ENCODE measurements at regions not wholly inside any gene's neighbourhood (a gene's known extent, or its start where the extent isn't known, plus 50 kb on each side); places are given as distances from the start of the nearest gene placed in this dataset.

DNA sequence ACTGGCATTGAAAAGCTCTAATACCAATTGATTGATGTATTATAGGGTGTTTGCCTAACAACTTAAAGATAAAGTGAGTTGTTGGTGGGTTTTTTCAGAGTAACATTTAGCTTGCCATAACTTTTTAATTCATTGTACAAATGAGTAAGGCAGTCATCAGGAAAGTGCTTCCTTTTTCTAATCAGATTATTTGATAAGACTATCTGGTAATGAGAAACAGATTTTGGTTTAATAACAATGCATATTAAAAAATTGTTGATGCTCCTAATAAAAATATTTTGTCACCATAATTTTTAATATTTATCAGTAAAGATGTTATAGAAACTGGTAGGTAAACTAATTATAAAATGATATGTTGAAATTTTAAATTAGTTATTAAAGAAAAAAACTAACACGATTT lies 51.3 kb downstream of the BLTP1 start:
- TF ChIP-seq CTCF (IDR thresholded peaks at IDR 0.05; ENCODE audit: low read depth, low read length) = no peak
- no peak overlapping the region for H3K4me3 ChIP-seq (ENCODE audit: low read depth, low read length)
- in situ Hi-C loops (cut with HindIII; ENCODE audit: low sequenced_read_pairs) = no loop called here
- DNase-seq (ENCODE audit: low read depth, low spot score) = no peak

DNA sequence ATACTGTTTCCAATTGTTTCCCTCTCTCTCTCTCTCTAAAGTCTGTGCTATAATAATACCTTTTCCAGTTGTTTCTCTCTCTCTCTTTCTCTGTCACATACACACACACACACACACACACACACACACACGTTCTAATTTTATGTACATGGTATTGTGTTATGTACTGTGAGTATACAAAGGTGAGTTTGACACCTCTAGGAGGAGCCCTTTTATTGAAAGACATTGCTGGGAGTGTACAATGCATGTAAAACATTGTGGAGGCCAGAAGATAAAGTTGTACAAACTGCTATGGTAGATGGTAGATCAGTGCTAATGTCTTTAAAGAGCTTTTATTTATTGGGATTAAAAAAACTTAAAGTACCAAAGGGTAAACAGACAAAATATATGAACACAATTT lies 53.6 kb downstream of the BLTP1 start:
- no peak for TF ChIP-seq CTCF (IDR thresholded peaks at IDR 0.05; ENCODE audit: low read depth, low read length)
- H3K4me3 ChIP-seq (ENCODE audit: low read depth, low read length) = no peak overlapping the region
- no peak for DNase-seq (ENCODE audit: low read depth, low spot score)
- in situ Hi-C loops (cut with HindIII; ENCODE audit: low sequenced_read_pairs) = no loop called here

GRCh38 chr4:122212880-122213279 lies 60.7 kb downstream of the BLTP1 start:
- DNase-seq (ENCODE audit: low read depth, low spot score) = no peak
- no peak for TF ChIP-seq CTCF (IDR thresholded peaks at IDR 0.05; ENCODE audit: low read depth, low read length)
- H3K4me3 ChIP-seq (ENCODE audit: low read depth, low read length) = no peak overlapping the region
- in situ Hi-C loops (cut with HindIII; ENCODE audit: low sequenced_read_pairs) = no loop called here

- H3K4me3 ChIP-seq (ENCODE audit: low read depth, low read length) = no peak overlapping the region
- peak; percentile 45 for TF ChIP-seq CTCF (IDR thresholded peaks at IDR 0.05; ENCODE audit: low read depth, low read length)
- peak; percentile 9 for DNase-seq (ENCODE audit: low read depth, low spot score)
- in situ Hi-C loops (cut with HindIII; ENCODE audit: low sequenced_read_pairs) = no loop called here
Observed at GRCh38 chr4:122218762-122219161, 66.6 kb downstream of the BLTP1 start.

DNA sequence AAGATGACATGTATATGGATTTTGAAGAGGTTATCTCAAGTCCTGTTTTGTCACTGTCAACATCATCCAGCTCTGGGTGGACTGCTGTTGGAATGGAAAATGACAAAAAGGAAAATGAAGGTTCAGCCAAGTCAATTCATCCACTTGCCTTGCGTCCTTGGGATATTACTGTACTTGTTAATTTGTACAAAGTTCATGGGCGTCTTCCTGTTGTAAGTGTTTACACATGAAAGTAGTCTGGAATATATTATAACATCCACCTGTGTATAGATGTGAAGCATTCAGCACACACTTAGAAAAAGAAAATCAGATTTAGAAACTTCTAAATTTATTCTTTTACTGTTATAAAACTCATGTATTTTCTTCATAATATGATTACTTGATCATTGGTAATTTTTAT lies 67.2 kb downstream of the BLTP1 start:
- in situ Hi-C loops (cut with HindIII; ENCODE audit: low sequenced_read_pairs) = no loop called here
- H3K4me3 ChIP-seq (ENCODE audit: low read depth, low read length) = no peak overlapping the region
- no peak for DNase-seq (ENCODE audit: low read depth, low spot score)
- TF ChIP-seq CTCF (IDR thresholded peaks at IDR 0.05; ENCODE audit: low read depth, low read length) = no peak

DNA sequence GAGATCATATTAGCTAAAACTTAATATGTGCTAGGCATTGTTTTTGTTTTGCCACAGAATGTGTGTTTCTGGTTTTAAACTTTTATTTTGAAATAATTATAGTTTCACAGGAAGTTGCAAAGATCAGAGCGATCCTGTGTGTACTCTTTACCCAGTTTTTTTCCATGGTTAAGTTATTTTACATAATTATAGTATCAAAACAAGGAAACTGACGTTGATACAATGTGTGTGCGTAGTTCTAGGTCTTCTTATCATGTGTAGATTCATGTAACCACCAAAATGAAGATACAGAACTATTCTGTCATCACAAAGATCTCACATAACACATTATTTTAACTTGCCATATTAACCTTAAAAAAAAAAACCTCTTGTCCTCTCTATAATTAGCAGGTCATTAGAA lies 69.2 kb downstream of the BLTP1 start:
- in situ Hi-C loops (cut with HindIII; ENCODE audit: low sequenced_read_pairs) = no loop called here
- H3K4me3 ChIP-seq (ENCODE audit: low read depth, low read length) = no peak overlapping the region
- TF ChIP-seq CTCF (IDR thresholded peaks at IDR 0.05; ENCODE audit: low read depth, low read length) = no peak
- DNase-seq (ENCODE audit: low read depth, low spot score) = no peak

- TF ChIP-seq CTCF (IDR thresholded peaks at IDR 0.05; ENCODE audit: low read depth, low read length) = peak; percentile 30
- H3K4me3 ChIP-seq (ENCODE audit: low read depth, low read length) = no peak overlapping the region
- in situ Hi-C loops (cut with HindIII; ENCODE audit: low sequenced_read_pairs) = no loop called here
- DNase-seq (ENCODE audit: low read depth, low spot score) = peak; percentile 21
Observed at GRCh38 chr4:122224348-122224747, 72.2 kb downstream of the BLTP1 start.

Data from astrocyte of the spinal cord (primary cell).